GM12878 (cell line): ENCODE measurements at regions not wholly inside any gene's neighbourhood (a gene's known extent, or its start where the extent isn't known, plus 50 kb on each side); places are given as distances from the start of the nearest gene placed in this dataset.

Experiments
- BHLHE40 ChIP-seq, 2 experiments: fragments of 450-650 bp in 1 of 2; IDR thresholded peaks; 2 replicates each; pipeline ENCODE4 v1.6.1; 2011 to 2017; ENCODE audit warnings: low read depth in 2 of 2, borderline replicate concordance in 1 of 2, improper control_type of control experiment in 1 of 2, low read length in 1 of 2, mild to moderate bottlenecking in 1 of 2
- CREB1 ChIP-seq: IDR thresholded peaks from 2 replicates; pipeline ENCODE4 v1.6.1; 2012; ENCODE audit warnings: low read depth, mild to moderate bottlenecking, inconsistent platforms
- MEF2A ChIP-seq: IDR thresholded peaks from 2 replicates; pipeline ENCODE4 v1.6.1; 2011; ENCODE audit warnings: low read depth, mild to moderate bottlenecking, low read length, moderate library complexity; ENCODE audit not compliant: insufficient read depth
- NFIC ChIP-seq: IDR thresholded peaks from 2 replicates; pipeline ENCODE4 v1.6.1; 2012; ENCODE audit warnings: low read depth, mild to moderate bottlenecking, inconsistent platforms, low read length, moderate library complexity
- POLR2A ChIP-seq: IDR thresholded peaks from 2 replicates; pipeline ENCODE4 v1.6.1; 2011; ENCODE audit warnings: low read depth, mild to moderate bottlenecking, low read length
- POLR2AphosphoS5 ChIP-seq: IDR thresholded peaks from 2 replicates; pipeline ENCODE4 v1.6.1; 2011; ENCODE audit warnings: mild to moderate bottlenecking, low read length, inconsistent platforms
- RAD21 ChIP-seq: IDR thresholded peaks from 2 replicates; pipeline ENCODE4 v1.6.1; 2011; ENCODE audit warnings: mild to moderate bottlenecking, low read depth, low read length, moderate library complexity; ENCODE audit not compliant: insufficient read depth
- RFX5 ChIP-seq: IDR thresholded peaks from 2 replicates; pipeline ENCODE4 v1.6.1; 2011; ENCODE audit warnings: low read depth, low read length, improper control_type of control experiment
- TF ChIP-seq, protein P1 (sequence below), 3 experiments: IDR thresholded peaks in 2 of 3; conservative IDR thresholded peaks in 1 of 3; 2 replicates each; pipeline ENCODE4 v1.5.1; 2011; ENCODE audit warnings: low read depth in 3 of 3, low read length in 3 of 3, mild to moderate bottlenecking in 3 of 3, control low read depth in 2 of 3, moderate library complexity in 2 of 3, inconsistent platforms in 1 of 3, mixed read lengths in 1 of 3; ENCODE audit not compliant: control insufficient read depth in 2 of 3, insufficient read depth in 1 of 3; ENCODE audit errors: extremely low read depth in 1 of 3

- TF ChIP-seq RFX5 (no peak), MEF2A (no peak), RAD21 (no peak), POLR2A (no peak), BHLHE40 (IDR thresholded peaks at IDR 0.05; ENCODE audit: borderline replicate concordance in 1 of 2, low read depth in 2 of 2, low read length in 1 of 2) (no peak), CREB1 (no peak), NFIC (no peak), POLR2AphosphoS5 (no peak)
- TF ChIP-seq, protein P1, sequence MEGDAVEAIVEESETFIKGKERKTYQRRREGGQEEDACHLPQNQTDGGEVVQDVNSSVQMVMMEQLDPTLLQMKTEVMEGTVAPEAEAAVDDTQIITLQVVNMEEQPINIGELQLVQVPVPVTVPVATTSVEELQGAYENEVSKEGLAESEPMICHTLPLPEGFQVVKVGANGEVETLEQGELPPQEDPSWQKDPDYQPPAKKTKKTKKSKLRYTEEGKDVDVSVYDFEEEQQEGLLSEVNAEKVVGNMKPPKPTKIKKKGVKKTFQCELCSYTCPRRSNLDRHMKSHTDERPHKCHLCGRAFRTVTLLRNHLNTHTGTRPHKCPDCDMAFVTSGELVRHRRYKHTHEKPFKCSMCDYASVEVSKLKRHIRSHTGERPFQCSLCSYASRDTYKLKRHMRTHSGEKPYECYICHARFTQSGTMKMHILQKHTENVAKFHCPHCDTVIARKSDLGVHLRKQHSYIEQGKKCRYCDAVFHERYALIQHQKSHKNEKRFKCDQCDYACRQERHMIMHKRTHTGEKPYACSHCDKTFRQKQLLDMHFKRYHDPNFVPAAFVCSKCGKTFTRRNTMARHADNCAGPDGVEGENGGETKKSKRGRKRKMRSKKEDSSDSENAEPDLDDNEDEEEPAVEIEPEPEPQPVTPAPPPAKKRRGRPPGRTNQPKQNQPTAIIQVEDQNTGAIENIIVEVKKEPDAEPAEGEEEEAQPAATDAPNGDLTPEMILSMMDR (IDR thresholded peaks at IDR 0.05 in 2 of 3, conservative IDR thresholded peaks at IDR 0.05 in 1 of 3; ENCODE audit: control insufficient read depth in 2 of 3, extremely low read depth in 1 of 3, insufficient read depth in 1 of 3, low read depth in 3 of 3, low read length in 3 of 3): no peak
Observed at GRCh38 chr17:72579990-72580320, 459.1 kb downstream of the SOX9 start.
